Osteoblast (primary cell): ENCODE measurements at regions not wholly inside any gene's neighbourhood (a gene's known extent, or its start where the extent isn't known, plus 50 kb on each side); places are given as distances from the start of the nearest gene placed in this dataset.

Experiments used
- DNase-seq: peaks from one replicate; pipeline ENCODE4 v3.0.0; 2011; ENCODE audit warnings: low spot score, mixed read lengths; ENCODE audit not compliant: insufficient read length; ENCODE audit errors: missing footprints
- H2AFZ ChIP-seq: 2 replicates; pipeline ENCODE4 v1.6.0; 2011; ENCODE audit warnings: mild to moderate bottlenecking, low read length
- H3K27ac ChIP-seq: 2 replicates; pipeline ENCODE4 v1.5.1; 2011; ENCODE audit warnings: mild to moderate bottlenecking, low read depth, low read length, moderate library complexity
- H3K27me3 ChIP-seq: 2 replicates; pipeline ENCODE4 v1.6.0; 2012; ENCODE audit warnings: mild to moderate bottlenecking, control low read depth, inconsistent platforms, low read length, moderate library complexity; ENCODE audit not compliant: insufficient read depth
- H3K36me3 ChIP-seq: 2 replicates; pipeline ENCODE4 v1.5.1; 2011; ENCODE audit warnings: mild to moderate bottlenecking, low read length, control low read depth, moderate library complexity; ENCODE audit not compliant: insufficient read depth
- H3K4me1 ChIP-seq: 2 replicates; pipeline ENCODE4 v1.5.1; 2011; ENCODE audit warnings: mild to moderate bottlenecking, low read length, control low read depth, moderate library complexity; ENCODE audit not compliant: insufficient read depth
- H3K4me2 ChIP-seq: 2 replicates; pipeline ENCODE4 v1.6.0; 2011; ENCODE audit warnings: mild to moderate bottlenecking, low read length; ENCODE audit not compliant: insufficient read depth
- H3K4me3 ChIP-seq: fragments of 200-600 bp; sonication (generic); 3 replicates; pipeline ENCODE4 v1.5.1; 2012; ENCODE audit warnings: mild to moderate bottlenecking, low read length, inconsistent platforms; ENCODE audit not compliant: insufficient read depth
- H3K79me2 ChIP-seq: 2 replicates; pipeline ENCODE4 v1.6.0; 2012; ENCODE audit warnings: mild to moderate bottlenecking, low read length, control low read depth, inconsistent platforms; ENCODE audit not compliant: insufficient read depth
- H3K9me3 ChIP-seq: 2 replicates; pipeline ENCODE4 v1.5.1; 2011; ENCODE audit warnings: low read depth, low read length, control low read depth
- H4K20me1 ChIP-seq: 2 replicates; pipeline ENCODE4 v1.6.0; 2012; ENCODE audit warnings: mild to moderate bottlenecking, low read length, control low read depth; ENCODE audit not compliant: insufficient read depth
- TF ChIP-seq, protein P1 (sequence below): IDR thresholded peaks from 2 replicates; pipeline ENCODE4 v1.5.1; 2011; ENCODE audit warnings: mild to moderate bottlenecking, low read depth, low read length, moderate library complexity; ENCODE audit errors: extremely low read depth

GRCh38 chr7:119825091-119825655, 447.8 kb upstream of the KCND2 start:
- no peak overlapping the region for H3K4me3 ChIP-seq
- no peaks in the 10 kb centered on the region for H3K4me1 ChIP-seq
- no peaks in the 10 kb centered on the region for H3K79me2 ChIP-seq
- H3K27me3 ChIP-seq: no peaks in the 10 kb centered on the region
- TF ChIP-seq, protein P1, sequence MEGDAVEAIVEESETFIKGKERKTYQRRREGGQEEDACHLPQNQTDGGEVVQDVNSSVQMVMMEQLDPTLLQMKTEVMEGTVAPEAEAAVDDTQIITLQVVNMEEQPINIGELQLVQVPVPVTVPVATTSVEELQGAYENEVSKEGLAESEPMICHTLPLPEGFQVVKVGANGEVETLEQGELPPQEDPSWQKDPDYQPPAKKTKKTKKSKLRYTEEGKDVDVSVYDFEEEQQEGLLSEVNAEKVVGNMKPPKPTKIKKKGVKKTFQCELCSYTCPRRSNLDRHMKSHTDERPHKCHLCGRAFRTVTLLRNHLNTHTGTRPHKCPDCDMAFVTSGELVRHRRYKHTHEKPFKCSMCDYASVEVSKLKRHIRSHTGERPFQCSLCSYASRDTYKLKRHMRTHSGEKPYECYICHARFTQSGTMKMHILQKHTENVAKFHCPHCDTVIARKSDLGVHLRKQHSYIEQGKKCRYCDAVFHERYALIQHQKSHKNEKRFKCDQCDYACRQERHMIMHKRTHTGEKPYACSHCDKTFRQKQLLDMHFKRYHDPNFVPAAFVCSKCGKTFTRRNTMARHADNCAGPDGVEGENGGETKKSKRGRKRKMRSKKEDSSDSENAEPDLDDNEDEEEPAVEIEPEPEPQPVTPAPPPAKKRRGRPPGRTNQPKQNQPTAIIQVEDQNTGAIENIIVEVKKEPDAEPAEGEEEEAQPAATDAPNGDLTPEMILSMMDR: no peak
- no peak overlapping the region for H2AFZ ChIP-seq
- H3K36me3 ChIP-seq: no peaks in the 10 kb centered on the region
- H3K9me3 ChIP-seq: no peaks in the 10 kb centered on the region
- no peak overlapping the region for H3K27ac ChIP-seq
- DNase-seq: no peak
- no peak overlapping the region for H3K4me2 ChIP-seq
- no peaks in the 10 kb centered on the region for H4K20me1 ChIP-seq

DNA sequence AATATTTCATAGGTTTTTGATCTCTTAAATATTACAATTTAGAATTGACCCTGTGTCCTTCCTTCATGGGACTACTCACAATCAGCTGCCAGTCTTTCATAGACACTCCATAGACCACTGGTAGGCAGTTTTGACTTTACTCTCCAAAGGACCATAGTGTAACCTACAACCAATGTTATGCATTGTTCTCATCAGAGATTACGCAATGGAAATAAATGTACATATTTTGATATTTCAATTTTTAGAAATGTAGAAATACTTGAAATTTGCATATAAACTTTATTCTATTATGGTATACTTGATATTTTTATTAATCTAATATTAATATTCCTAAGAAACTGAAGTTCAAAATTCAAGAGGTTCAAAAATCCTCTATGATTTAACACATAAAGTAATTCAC, 446.4 kb upstream of the KCND2 start:
- TF ChIP-seq, protein P1: no peak

GRCh38 chr7:119838444-119838843, 434.5 kb upstream of the KCND2 start:
- Histone ChIP-seq H3K9me3 (no peaks in the 10 kb centered on the region), H3K36me3 (no peaks in the 10 kb centered on the region), H3K4me1 (no peaks in the 10 kb centered on the region), H3K27me3 (no peaks in the 10 kb centered on the region), H3K79me2 (no peaks in the 10 kb centered on the region), H2AFZ (no peak overlapping the region), H3K27ac (no peak overlapping the region), H4K20me1 (no peaks in the 10 kb centered on the region), H3K4me3 (no peak overlapping the region), H3K4me2 (no peak overlapping the region)
- TF ChIP-seq, protein P1: no peak
- DNase-seq: no peak

More for the DNA sequence above, 446.4 kb upstream of the KCND2 start:
- no peak for DNase-seq
- Histone ChIP-seq H3K4me3 (no peak overlapping the region), H2AFZ (no peak overlapping the region), H4K20me1 (no peaks in the 10 kb centered on the region), H3K79me2 (no peaks in the 10 kb centered on the region), H3K27me3 (no peaks in the 10 kb centered on the region), H3K4me2 (no peak overlapping the region), H3K27ac (no peak overlapping the region), H3K9me3 (no peaks in the 10 kb centered on the region), H3K36me3 (no peaks in the 10 kb centered on the region), H3K4me1 (no peaks in the 10 kb centered on the region)

DNA sequence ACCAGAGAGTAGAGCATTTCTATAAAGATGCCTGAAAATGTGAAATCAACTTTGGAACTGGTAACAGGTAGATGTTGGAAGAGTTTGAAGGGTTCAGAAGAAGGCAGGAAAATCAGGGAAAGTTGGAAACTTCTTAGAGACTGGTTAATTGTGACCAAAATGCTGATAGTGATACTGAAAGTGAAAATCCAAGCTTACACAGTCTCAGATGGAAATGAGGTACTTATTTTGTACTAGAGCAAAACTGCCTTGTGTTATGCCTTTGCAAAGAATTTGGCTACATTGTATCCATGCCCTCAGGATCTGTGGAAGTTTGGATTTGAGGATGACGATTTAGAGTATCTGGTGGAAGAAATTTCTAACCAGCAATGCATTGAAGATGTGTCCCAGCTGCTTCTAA, 430.6 kb upstream of the KCND2 start:
- no peaks in the 10 kb centered on the region for H4K20me1 ChIP-seq
- no peak overlapping the region for H3K4me2 ChIP-seq
- H2AFZ ChIP-seq: no peak overlapping the region
- H3K36me3 ChIP-seq: no peaks in the 10 kb centered on the region
- H3K27me3 ChIP-seq: no peaks in the 10 kb centered on the region
- DNase-seq: no peak
- H3K79me2 ChIP-seq: no peaks in the 10 kb centered on the region
- no peaks in the 10 kb centered on the region for H3K4me1 ChIP-seq
- no peaks in the 10 kb centered on the region for H3K9me3 ChIP-seq
- TF ChIP-seq, protein P1: no peak
- no peak overlapping the region for H3K4me3 ChIP-seq
- no peak overlapping the region for H3K27ac ChIP-seq
